ENCODE measurements at regions not wholly inside any gene's neighbourhood (a gene's known extent, or its start where the extent isn't known, plus 50 kb on each side); places are given as distances from the start of the nearest gene placed in this dataset.
"Not testable (repeated sequence)": the region's sequence is repeated elsewhere in the genome, so short reads cannot be mapped to it uniquely, and the experiment has no call there.

DNA sequence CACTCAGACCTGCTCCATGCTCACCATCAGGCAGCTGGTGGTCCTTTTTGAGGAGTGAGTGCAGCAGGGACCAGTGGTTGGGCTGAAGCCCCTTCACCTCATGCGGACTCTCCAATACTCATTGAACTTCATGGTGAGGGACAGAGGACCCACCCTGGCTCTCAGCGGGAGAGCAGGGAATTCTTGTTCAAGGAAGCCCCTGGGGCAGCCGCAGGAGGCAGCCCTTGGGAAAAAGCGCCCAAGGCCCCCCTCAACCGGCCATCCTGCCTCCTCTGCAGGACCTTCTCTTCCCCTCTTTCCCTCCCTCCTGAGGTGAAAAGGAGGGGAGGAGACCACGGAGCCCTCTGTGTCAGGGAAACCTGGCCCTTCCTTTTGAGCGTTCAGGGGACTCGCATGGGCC is 4510.9 kb upstream of the OR11H1 start:
- DNase-seq; H3K36me3 ChIP-seq (ENCODE audit: low read depth); H3K4me3 ChIP-seq; intact Hi-C loops (cut with DNase I, micrococcal nuclease); H3K4me1 ChIP-seq (ENCODE audit: low read depth): not testable (repeated sequence)
- ATAC-seq, result peak; percentile 48
- peaks cover 10% of the 10 kb centered on the region for H3K9me3 ChIP-seq

DNA sequence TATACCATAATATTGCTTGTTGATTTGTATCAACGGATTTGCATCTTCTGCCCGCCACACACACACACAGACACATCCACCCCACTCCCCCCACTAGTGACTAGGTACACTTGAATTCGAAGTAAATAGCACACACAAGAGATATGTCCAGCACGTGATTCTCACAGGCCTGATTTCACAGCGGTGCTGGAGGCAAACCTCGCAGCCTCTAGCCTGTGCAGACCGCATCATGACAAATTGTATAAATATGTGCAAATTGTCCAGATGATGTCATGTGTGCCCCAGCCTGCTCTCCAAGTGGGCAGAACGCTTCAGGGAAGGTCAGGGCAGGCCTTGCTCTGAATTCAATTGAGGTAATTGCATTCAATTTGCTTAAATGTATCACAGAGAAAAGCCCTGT is 4507.5 kb upstream of the OR11H1 start:
- peak; percentile 14 for ATAC-seq
- H3K4me1 ChIP-seq (ENCODE audit: low read depth); H3K36me3 ChIP-seq (ENCODE audit: low read depth); H3K4me3 ChIP-seq; intact Hi-C loops (cut with DNase I, micrococcal nuclease); DNase-seq: not testable (repeated sequence)
- peaks cover 22% of the 10 kb centered on the region for H3K9me3 ChIP-seq

DNA sequence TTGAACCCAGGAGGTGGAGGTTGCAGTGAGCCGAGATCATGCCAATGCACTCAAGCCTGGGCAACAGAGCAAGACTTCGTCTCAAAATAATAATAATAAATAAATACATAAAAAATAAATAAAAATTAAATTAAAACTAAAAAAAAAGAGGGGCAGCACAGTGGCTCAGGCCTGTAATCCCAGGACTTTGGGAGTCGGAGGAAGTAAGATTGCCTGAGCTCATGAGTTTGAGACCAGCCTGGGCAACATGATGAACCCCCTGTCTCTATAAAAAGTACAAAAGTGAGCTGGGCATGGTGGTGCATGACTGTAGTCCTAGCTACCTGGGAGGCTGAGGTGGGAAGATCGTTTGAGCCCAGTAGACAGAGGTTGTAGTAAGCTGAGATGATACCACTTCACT is 4501.5 kb upstream of the OR11H1 start:
- intact Hi-C loops (cut with DNase I, micrococcal nuclease); H3K4me3 ChIP-seq; H3K4me1 ChIP-seq (ENCODE audit: low read depth); H3K36me3 ChIP-seq (ENCODE audit: low read depth); DNase-seq; ATAC-seq: not testable (repeated sequence)
- peaks cover 65% of the 10 kb centered on the region for H3K9me3 ChIP-seq

DNA sequence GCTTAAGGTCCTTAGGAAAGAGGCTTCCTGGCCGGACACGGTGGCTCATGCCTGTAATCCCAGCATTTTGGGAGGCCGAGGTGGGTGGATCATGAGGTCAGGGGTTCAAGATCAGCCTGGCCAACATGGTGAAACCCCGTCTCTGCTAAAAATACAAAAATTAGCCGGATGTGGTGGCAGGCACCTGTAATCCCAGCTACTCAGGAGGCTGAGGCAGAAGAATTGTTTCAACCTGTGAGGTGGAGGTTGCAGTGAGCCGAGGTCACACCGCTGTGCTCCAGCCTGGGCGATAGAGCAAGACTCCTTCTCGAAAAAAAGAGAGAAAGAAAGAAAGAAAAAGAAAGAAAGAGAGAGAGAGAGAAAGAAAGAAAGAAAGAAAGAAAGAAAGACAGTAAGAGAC is 4500.9 kb upstream of the OR11H1 start:
- peaks cover 66% of the 10 kb centered on the region for H3K9me3 ChIP-seq
- intact Hi-C loops (cut with DNase I, micrococcal nuclease); H3K4me3 ChIP-seq: not testable (repeated sequence)

DNA sequence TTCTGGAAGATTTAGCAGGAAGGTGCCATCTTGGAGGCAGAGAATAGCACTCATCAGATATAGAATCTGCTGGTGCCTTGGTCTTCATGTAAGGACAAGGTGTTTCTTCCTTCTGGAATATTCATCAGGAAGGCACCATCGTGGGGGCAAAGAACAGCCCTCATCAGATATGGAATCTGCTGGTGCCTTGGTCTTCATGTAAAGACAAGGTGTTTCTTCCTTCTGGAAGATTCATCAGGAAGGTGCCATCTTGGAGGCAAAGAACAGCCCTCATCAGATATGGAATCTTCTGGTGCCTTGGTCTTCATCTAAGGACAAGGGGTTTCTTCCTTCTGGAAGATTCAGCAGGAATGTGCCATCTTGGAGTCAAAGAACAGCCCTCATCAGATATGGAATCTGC is 4500.5 kb upstream of the OR11H1 start:
- DNase-seq; H3K36me3 ChIP-seq (ENCODE audit: low read depth); ATAC-seq; H3K4me3 ChIP-seq; H3K4me1 ChIP-seq (ENCODE audit: low read depth); intact Hi-C loops (cut with DNase I, micrococcal nuclease): not testable (repeated sequence)
- H3K9me3 ChIP-seq, result peaks cover 71% of the 10 kb centered on the region

More for the DNA sequence above, 4500.9 kb upstream of the OR11H1 start:
- not testable (repeated sequence) for DNase-seq; H3K36me3 ChIP-seq (ENCODE audit: low read depth); ATAC-seq; H3K4me1 ChIP-seq (ENCODE audit: low read depth)

DNA sequence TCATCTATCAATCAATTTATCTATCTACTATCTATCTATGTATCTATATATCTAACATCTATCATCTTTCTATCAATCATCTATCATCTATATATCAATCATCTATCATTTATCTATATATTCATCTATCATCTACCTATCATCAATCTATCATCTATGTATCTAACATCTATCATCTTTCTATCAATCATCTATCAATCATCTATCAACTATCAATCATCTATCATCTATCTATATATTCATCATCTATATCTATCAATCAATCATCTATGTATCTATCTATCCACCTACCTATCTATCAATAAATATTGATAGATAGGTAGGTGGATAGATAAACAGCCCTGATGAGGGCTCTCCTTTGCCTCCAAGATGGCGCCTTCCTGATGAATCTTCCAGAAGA is 4499.8 kb upstream of the OR11H1 start:
- peaks cover 72% of the 10 kb centered on the region for H3K9me3 ChIP-seq
- H3K36me3 ChIP-seq (ENCODE audit: low read depth); DNase-seq; H3K4me3 ChIP-seq; H3K4me1 ChIP-seq (ENCODE audit: low read depth); intact Hi-C loops (cut with DNase I, micrococcal nuclease); ATAC-seq: not testable (repeated sequence)

DNA sequence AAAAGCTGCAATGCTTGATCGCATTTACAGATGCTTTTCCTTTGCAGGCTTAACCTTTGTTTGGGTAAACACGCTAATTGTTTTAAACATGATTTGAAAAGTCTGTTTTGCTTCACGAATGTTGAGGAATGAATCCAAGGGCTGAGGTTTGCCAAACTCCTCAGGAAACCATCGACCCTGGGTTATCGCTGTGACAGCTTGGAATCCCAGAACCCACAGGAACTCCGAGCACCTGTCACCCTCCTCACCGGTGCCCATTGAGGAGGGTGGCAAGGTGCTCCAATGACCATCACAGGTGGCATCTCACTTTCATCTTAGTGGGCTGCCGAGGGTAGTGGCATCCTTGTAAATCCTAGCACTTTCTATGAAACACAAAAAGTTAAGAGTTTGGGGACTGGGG is 4498.5 kb upstream of the OR11H1 start:
- peak; percentile 16 for ATAC-seq
- H3K36me3 ChIP-seq (ENCODE audit: low read depth); H3K4me1 ChIP-seq (ENCODE audit: low read depth); H3K4me3 ChIP-seq; intact Hi-C loops (cut with DNase I, micrococcal nuclease); DNase-seq: not testable (repeated sequence)
- peaks cover 86% of the 10 kb centered on the region for H3K9me3 ChIP-seq

DNA sequence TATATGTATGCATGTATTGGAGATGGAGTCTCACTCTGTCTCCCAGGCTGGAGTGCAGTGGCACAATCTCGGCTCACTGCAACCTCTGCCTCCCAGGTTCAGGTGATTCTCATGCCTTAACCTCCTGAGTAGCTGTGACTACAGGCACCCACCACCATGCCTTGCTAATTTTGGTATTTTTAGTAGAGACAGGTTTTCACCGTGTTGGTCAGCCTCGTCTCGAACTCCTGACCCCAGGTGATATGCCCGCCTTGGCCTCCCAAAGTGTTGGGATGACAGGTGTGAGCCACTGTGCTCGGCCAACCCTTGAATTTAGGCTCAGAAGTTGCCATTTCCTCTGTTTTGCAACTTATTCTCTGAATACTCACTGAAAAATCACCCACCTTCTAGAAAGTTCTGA is 4498.0 kb upstream of the OR11H1 start:
- H3K4me1 ChIP-seq (ENCODE audit: low read depth); intact Hi-C loops (cut with DNase I, micrococcal nuclease); H3K4me3 ChIP-seq; ATAC-seq; H3K36me3 ChIP-seq (ENCODE audit: low read depth); DNase-seq: not testable (repeated sequence)
- H3K9me3 ChIP-seq, result peaks cover 89% of the 10 kb centered on the region

DNA sequence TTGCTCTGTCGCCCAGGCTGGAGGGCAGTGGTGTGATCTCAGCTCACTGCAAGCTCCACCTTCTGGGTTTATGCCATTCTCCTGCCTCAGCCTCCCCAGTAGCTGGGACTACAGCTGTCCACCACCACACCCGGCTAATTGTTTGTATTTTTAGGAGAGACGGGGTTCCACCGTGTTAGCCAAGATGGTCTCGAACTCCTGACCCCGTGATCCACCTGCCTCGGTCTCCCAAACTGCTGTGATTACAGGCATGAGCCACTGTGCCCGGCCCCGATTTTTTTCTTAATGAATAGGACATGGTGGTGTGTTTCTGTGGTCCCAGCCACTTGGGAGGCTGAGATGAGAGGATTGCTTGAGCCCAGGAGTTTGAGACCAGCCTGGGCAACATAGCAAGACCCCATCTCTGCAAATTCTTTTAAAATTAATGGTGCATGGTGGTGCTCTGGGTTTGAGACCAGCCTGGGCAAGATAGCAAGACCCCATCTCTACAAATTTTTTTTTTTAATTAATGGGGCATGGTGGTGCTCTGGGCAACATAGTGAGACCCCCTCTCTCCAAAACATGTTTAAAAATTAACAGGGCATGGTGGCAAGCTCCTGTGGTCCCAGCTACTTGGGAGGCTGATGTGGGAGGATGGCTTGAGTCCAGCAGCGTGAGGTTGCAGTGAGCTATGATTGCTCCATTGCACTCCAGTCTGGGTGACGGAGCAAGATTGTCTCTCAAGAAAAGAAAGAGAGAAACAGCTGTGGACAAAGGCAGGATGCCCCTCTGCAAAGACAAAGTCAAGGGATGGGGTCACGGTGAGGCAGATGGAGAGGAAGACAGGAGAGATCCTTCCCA is 4497.2 kb upstream of the OR11H1 start:
- H3K36me3 ChIP-seq (ENCODE audit: low read depth); ATAC-seq; intact Hi-C loops (cut with DNase I, micrococcal nuclease); DNase-seq; H3K4me1 ChIP-seq (ENCODE audit: low read depth); H3K4me3 ChIP-seq: not testable (repeated sequence)
- peaks cover 91% of the 10 kb centered on the region for H3K9me3 ChIP-seq

DNA sequence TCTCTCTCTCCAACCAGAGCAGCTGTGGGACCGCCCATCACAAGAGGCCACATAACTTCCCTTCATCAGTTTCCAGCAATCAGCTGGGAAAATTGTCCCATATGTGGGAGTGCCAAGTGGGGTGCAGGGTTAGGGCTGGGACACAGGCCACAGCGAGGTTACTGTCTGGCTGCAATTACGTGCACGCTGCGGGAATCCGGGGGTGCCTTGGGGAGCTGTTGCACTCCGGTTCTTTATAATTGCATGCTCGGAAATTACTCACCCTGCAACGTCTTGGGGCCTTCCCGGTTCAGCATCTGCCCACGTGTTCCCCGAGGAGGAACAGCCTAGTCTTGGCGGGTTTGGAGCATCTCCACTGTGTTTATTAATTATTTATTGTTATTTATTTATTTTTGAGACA is 4495.9 kb upstream of the OR11H1 start:
- H3K4me1 ChIP-seq (ENCODE audit: low read depth); H3K4me3 ChIP-seq; ATAC-seq; H3K36me3 ChIP-seq (ENCODE audit: low read depth); DNase-seq; intact Hi-C loops (cut with DNase I, micrococcal nuclease): not testable (repeated sequence)
- H3K9me3 ChIP-seq, result peaks cover 90% of the 10 kb centered on the region

DNA sequence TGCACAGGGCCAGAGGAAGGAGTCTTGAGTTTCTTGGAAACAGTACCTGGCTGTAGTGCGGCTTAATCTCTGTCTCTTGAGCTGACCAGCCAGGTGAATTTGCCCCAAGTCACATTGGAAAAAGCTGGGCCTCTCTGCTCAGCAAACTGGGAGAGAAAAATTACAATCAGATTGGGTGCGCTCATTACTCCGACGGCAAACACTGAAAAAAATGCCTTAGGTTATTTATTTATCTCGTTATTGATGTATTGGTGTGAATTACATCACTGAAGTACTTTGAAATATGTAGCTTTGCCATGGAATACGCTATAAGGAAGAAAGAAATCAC is 4493.4 kb upstream of the OR11H1 start:
- H3K36me3 ChIP-seq (ENCODE audit: low read depth); H3K4me3 ChIP-seq; intact Hi-C loops (cut with DNase I, micrococcal nuclease); DNase-seq; ATAC-seq; H3K4me1 ChIP-seq (ENCODE audit: low read depth): not testable (repeated sequence)
- peaks cover 88% of the 10 kb centered on the region for H3K9me3 ChIP-seq

DNA sequence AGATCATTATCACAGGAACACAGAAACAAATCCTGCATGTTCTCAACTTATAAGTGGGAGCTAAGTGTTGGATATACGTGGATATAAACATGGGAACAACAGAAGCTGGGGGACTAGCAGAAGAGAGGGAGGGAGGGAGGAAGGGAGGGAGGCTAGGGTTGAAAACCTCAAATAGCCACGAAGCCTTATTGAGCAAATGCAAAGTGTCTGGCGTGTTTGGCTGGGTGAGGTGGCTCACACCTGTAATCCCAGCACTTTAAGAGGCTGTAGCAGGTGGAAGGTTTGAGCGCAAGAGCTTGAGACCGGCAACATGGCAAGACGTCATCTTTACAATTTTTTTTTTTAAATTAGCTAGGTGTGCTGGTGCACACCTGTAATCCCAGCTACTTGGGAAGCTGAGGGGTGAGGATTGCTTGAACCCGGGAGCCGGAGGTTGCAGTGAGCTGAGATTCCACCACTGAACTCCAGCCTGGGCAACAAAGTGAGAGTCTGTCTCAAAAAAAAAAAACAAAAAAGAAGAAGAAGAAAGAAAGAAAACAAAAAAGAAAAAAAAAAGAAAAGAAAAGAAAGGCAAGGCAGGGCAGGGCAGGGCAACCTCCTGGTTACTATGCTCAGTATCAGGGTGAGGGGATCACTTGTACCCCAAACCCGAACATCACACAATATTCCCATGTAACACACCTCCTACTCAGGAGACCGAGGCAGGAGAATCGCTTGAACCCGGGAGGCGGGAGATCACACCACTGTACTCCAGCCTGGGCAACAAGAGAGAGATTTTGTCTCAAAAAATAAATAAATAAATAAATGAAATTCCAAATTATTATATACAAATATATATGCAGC is 4492.7 kb upstream of the OR11H1 start:
- intact Hi-C loops (cut with DNase I, micrococcal nuclease); H3K4me3 ChIP-seq; H3K4me1 ChIP-seq (ENCODE audit: low read depth); H3K36me3 ChIP-seq (ENCODE audit: low read depth); DNase-seq; ATAC-seq: not testable (repeated sequence)
- peaks cover 88% of the 10 kb centered on the region for H3K9me3 ChIP-seq

DNA sequence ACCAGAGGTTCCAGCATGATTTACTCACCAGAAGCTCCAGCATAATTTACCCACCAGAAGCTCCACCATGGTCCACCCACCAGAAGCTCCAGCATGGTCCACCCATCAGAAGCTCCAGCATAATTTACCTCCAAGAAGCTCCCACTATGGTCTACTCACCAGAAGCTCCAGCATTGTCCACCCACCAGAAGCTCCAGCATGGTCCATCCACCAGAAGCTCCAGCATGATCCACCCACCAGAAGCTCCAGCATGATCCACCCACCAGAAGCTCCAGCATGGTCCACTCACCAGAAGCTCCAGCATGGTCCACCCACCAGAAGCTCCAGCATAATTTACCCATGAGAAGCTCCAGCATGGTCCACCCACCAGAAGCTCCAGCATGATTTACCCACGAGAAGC is 4490.7 kb upstream of the OR11H1 start:
- peaks cover 94% of the 10 kb centered on the region for H3K9me3 ChIP-seq
- ATAC-seq; intact Hi-C loops (cut with DNase I, micrococcal nuclease); H3K4me1 ChIP-seq (ENCODE audit: low read depth); H3K4me3 ChIP-seq; DNase-seq; H3K36me3 ChIP-seq (ENCODE audit: low read depth): not testable (repeated sequence)

DNA sequence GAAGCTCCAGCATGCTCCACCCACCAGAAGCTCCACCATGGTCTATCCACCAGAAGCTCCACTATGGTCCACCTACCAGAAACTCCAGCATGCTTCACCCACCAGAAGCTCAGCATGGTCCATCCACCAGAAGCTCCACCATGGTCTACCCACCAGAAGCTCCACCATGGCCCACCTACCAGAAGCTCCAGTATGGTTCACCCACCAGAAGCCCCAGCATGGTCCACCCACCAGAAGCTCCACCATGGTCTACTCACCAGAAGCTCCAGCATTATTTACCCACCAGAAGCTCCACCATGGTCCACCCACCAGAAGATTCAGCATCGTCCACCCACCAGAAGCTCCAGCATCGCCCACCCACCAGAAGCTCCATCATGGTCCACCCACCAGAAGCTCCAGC is 4490.2 kb upstream of the OR11H1 start:
- peaks cover 92% of the 10 kb centered on the region for H3K9me3 ChIP-seq
- H3K4me3 ChIP-seq; DNase-seq; intact Hi-C loops (cut with DNase I, micrococcal nuclease); H3K36me3 ChIP-seq (ENCODE audit: low read depth); H3K4me1 ChIP-seq (ENCODE audit: low read depth); ATAC-seq: not testable (repeated sequence)

Measured in mucosa of descending colon (tissue), 3 donors.